RPMI7951 (cell line): ENCODE measurements at regions not wholly inside any gene's neighbourhood (a gene's known extent, or its start where the extent isn't known, plus 50 kb on each side); places are given as distances from the start of the nearest gene placed in this dataset.

ENCODE experiments used
- DNase-seq: peaks from one replicate; pipeline ENCODE4 v3.0.0-alpha.2; 2012; ENCODE audit warnings: low read depth

DNA sequence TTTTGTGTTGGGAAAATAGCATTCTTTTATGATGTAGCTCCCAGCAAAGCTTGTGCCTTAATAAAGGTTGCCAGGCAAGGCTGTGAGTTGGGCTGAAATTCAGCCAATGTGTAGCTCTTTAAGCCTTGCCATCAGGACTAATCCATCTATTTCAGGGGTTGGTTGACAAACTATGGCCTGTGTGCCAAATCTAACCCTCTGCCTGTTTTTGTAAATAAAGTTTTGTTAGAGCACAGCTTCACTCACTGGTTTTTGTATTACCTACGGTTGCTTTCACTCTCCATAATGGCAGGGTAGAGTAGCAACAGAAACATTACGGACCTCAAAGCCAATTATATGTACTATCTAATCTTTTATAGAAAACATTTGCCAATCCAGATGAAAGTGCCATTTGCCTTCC, 638.1 kb upstream of the POT1 start:
- DNase-seq: no peak

DNA sequence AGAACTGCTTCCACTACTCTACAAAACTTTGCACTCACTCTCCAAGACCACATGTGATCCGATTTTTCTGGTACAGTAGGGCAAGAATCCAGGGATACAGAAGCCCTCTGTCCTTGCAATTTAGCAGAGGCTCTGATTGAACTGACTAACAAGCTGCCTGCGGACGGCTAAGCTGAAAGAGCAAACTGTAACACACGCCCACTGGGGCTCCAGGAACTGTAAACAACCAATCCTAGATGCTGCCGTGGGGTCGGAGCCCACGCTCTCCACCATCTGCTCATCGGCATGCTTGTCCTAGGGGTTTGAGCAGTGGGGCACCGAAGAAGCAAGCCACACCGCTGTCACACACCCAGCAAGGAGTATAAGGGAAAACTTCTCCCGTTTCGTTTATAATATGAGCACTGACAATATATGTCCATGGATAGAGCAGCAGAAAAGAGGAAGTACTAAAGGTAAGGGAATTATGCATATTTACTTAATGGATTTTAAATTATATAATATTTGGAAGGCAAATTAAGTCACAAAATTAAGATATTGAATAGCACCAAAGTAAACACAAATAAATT, 634.4 kb upstream of the POT1 start:
- DNase-seq: peak; percentile 1

DNA sequence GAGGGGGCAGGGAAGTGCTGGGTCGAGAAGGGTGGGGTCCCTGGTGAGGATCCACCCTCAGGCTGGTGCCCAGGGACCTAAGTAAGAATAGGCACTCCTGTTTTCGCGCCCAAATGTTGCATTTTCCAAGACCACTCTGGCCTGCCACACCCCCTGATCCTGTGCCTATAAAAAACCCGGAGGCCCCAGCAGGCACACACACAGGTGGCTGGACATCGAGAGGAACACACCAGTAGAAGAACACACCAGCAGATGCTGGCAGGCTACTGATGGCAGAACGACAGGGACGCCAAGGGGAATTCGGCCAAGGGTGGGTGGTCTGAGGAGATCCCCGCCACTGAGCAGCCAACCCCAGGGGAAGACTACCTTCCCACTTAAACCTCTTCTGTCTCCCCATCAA, 633.9 kb upstream of the POT1 start:
- DNase-seq: no peak

DNA sequence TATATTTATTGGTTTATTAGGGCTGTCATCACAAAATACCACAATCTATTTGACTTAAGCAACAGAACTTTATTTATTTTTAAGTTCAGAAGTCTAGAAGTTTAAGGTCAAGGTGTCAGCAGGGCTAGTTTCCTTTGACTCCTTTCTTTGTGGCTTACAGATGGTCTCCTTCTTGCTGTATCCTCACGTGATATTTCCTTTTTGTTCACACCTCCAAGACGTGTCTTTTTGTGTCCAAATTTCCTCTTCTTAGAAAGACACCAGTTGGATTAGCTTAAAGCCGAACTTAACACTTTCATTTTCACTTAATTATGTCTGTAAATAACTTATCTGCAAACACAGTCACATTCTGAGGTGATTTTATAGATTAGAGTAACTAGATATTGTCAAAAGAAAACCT, 631.4 kb upstream of the POT1 start:
- no peak for DNase-seq

DNA sequence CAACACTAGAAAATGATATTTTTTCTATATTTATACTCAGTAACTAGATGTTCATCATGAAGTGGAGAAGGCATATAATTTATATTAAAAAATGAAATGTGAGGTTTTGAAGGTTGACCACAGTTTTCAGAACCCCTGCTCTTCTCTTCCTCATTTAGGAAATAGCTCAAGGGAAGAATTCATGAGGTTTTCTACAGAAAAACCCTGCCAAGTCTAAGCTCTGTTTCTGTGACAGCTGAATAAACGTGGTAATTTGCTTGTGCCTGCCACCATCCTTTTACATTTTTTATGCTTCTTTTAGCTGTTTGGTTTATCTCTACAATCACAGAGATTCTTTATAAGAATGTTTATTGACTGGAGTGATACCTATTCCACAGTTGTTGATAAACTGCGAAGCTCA, 630.3 kb upstream of the POT1 start:
- DNase-seq: no peak

DNA sequence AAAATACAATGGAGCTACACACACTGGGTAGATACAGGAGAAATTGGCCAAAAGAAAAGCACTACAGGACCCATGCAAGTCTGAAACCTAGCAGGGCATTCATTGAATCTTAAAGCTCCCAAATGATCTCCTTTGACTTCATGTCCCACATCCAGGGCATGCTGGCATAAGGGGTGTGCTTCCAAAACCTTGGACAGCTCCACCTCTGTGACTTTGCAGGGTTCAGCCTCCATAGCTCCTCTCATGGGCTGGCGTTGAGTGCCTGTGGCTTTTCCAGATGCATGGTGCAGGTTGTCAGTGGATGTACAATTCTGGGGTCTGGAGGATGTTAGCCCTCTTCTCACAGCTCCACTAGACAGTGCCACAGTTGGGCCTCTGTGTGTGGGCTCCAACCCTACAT, 626.3 kb upstream of the POT1 start:
- no peak for DNase-seq

DNA sequence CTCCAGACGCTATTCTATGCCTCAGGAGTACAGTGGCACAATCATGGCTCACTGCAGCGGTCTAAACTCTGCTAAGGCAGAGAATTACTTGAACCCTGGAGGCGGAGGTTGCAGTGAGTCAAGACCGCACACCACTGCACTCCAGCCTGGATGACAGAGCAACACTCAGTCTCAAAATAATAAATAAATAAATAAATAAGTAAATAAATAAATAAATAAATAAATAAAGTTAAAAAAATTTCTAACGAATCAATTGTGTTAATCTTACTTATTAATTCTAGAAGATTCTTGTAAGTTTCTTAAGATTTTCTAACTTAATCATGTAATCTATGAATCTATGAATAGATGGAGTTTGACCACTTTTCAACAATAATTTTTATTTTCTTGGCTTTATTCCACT, 621.4 kb upstream of the POT1 start:
- DNase-seq: no peak

DNA sequence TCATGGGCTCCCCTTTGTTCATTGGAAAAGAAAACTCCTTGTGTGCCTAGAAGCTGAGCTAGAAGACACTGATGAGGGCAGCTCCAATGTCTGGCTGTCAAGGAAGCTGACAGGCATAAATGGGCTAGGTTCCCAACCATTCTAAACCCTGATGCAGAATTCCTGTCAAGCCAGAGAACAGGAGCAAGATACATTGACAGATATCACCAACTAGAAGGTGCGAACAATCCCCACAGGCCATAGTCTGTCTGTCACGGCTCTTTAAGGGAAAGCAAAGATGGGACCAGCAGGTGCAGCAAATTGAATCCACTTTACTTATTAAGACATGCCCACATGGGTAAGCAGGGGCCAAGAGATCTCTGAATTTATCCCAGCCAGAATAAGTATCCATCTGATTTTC, 617.9 kb upstream of the POT1 start:
- DNase-seq: no peak

DNA sequence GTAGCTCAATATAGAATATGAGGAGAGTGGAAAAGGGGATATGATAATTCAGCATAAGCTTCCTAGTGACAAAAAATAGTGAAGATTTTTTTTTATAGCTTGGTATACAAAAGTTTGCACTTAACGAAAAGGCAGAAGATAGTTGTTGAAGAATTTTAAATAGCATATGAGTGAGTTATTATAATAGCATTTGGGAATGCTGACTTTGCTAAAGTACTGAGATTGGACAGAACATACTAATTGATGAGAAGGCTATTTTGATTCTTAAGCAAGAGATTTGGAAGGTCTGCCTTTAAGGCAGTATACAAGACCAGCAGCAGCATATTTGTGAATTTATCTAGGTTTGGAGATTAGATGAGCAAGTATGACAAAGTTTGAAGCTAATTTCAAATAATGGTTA, 600.9 kb upstream of the POT1 start:
- no peak for DNase-seq

DNA sequence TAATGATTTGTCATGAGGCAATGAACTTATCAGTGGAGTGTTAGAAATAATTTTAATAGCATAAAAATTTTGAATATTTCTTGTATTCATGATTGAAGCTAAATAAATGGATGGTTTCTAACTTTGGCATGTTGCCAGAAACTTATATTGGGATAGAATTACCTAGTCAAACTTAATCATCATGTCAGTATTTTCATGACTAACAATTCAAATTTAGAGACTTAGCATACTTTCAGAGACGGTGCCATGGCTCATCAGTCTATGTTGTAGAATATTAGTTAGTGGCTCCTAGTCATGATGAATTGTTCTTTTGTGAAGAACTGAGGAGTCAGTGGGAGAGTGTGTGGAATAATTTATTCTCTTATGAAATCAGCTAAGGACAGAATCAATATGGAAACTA, 599.6 kb upstream of the POT1 start:
- DNase-seq: no peak

DNA sequence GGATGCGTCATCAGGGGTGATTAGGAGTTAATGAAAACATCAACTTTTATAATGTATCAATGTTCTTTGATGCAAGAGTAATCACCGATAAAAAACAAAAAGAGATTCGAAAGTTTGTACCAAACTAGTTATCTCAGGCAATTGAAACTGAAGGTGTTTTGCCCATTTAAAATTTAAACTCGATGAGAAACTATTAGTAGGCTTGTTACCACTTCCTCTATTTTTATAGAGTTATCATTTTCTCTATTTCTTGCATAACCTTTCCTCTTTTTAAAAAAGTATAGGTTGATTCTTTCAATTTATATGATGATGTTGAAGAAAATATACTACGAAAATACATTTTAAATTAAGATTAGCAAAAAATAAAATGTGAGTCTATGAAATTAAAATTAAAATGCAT, 597.3 kb upstream of the POT1 start:
- DNase-seq: no peak

DNA sequence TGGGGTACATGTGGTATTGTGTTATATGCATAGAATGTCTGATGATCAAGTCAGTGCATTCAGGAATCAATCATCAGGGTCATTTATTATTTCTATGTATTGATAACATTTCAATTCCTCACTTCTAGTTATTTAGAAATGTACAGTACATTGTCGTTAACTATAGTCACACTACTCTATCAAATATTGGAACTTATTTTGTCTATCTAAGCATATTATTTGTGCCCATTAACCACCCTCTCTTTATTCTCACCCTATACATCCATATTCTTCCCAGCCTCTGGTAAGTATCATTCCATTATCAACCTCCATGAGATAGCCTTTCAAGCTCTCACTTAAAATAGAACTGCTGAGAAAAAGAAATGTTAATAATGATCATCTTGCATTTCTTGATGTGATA, 596.5 kb upstream of the POT1 start:
- no peak for DNase-seq

DNA sequence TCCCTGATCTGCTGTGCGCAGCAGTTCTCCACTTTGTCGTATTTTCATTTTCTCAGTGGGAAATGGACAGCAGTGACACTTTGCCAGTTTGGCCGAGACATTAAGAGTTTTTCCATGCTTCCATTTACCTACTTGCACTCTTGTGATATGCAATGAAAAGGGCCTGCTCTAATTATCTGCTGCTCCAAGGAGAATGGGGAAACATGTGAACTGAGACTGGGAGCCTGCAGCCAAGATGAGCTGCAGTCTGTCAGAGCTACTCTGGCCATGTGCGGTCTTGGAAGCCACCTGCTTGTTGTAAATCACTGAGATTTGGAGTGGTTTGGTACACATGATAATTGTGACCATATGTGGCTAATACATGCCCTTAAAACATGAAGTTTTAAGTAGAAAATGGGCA, 586.6 kb upstream of the POT1 start:
- DNase-seq: no peak

DNA sequence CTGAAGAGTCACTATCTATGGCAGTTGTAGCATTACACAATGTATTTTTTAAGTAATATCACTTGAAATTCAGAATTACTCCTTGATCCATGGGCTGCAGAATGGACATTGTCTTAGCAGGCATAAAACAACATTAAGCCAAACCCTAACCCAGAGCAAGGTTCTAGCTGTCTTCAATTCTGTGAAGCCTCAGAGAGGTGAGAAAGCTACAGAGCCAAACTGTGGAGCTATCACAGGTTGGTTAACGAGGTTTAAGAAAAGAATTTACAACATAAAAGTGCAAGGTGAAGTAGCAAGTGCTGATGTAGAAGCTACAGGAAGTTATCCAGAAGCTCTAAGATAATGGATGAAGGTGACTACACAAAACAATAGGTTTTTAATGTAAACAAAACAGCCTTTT, 582.7 kb upstream of the POT1 start:
- DNase-seq: no peak

DNA sequence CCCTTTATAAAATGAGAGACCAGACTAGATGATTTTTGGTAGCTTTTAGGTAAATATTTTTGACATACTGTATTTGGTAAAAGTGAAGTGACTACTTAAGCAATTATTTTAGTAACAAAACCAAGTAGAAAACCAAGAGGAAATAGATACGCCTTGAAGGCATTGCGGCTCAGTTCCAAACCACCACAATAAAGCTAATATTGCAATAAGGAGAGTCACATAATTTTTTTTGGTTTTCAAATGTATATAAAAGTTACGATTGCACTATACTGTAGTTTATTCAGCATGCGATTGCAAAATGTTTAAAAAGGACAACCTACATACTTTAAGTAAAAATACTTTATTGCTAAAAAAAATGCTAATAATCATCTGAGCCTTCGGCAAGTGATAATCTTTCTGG, 581.7 kb upstream of the POT1 start:
- no peak for DNase-seq

DNA sequence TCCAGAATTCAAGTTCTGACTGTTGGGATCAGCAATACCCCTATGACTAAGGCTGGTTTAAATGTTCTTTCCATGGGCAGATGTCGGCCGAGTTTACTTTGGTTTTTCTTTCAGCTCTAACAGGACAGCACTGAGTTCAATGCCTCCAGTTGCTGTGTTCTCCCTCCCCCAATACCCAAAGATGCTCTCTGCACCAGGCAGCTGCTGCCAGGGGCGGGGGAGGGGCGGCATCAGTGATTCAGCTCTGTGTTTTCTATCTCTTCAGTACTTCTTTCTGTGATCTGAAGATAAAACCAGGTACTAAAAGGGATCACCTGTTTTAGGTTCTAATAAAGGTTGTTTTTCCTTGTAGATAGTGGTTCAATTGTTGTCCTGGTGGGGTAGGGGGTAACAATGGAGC, 576.7 kb upstream of the POT1 start:
- DNase-seq: no peak

DNA sequence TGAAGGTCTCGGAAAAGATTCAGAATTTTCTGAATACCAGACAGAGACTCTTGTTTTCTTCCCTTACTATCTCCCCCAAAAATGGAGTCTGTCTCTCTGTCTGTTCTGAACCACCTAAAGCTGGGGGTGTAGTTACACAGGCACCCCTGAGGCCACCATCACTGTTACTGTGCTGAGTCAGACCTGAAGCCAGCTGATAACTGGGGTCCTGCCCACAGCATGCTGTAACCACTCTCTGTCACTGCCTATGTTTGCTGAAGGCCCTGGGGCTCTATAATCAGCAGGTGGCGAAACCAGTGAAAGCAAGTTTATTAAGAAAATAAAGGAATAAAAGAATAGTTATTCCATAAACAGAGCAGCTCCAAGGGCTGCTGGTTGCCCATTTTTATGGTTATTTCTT, 575.2 kb upstream of the POT1 start:
- no peak for DNase-seq

DNA sequence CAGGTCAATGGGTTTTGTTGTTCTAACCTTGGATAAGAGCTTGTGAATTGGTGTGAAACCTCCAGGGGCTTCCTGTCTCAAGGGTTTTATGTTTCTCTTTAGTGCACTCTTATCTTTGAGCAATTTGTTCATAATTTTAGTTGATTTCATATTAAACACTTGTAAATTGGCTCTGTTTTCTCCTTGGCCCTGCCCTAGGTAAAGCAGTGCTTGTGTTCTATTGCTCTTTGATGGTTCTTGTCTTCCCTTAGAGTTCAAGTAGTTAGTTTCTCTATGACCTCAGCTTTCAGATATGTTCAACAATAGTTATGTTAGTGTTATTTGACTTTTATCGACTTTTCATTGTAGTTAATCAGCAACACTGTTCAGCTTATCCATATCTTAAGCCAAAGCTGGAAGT, 566.4 kb upstream of the POT1 start:
- DNase-seq: no peak

DNA sequence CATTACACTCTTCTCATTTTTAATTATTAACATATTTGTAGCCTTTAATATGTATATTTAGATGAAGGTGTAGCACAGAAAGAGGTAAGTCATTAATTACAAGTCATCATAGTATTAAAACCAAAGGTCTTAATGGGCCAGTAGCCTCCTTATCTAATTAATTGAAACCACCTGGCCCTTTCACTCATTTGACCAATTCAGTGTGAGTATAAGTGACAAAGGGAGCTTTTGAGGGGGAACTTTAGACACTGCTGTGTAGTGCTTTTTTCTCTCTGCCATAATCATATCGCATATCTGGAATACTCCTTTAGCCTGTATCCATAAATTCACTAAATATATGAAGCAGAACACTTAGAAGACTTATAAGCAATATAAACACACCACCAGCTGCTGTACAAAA, 562.9 kb upstream of the POT1 start:
- no peak for DNase-seq

DNA sequence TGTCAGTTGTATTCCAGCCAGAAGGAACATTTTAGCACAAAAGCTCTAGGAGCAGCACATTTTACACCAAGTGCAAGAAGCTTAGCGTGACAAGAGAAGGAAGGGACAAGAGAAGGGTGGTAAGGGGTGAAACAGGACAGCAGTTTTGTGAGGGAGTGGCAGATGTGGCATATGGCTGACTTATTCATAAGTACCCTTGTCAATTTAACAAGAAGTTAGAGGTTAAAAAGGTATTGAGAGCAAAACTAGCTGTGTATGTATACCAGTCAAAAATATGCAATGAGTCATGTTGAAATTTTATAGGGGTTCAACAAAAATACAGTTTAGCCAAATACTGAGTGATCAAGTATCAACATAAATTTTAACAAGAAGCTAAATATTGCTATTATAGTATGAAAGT, 561.5 kb upstream of the POT1 start:
- DNase-seq: no peak

DNA sequence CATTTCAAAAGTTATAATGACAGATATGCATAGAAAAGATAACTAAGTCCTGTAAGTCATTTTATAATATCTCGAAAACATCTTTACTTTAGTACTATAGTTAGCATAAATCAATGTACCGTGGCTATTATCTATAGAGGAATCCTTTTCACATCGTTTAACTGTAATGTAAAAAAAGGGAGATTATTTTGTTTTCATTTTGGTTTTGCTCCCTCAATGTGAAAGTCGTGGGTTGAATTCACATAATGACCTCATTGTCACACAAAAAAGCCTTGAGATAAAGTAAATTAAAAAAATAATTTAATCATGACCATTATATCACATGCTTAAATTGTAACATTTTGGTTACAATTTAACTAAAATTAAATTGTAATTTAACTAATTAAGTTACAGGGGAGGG, 560.5 kb upstream of the POT1 start:
- no peak for DNase-seq

DNA sequence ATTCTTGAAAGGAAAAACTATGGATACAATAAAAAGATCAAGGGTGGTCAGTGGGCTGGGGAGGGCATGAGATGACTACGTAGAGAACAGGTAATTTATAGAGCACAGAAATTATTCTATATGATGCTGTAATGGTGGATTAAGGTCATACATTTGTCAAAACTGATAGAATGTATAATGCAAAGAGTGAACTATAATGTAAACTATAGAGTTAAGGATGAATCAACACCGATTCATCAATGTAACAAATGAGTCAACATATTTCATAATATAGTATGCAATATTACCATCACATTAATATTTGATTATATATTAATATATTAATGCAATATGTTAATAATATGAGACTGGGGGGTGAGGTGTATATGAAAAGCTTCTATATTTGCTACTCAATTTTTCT, 555.6 kb upstream of the POT1 start:
- no peak for DNase-seq

DNA sequence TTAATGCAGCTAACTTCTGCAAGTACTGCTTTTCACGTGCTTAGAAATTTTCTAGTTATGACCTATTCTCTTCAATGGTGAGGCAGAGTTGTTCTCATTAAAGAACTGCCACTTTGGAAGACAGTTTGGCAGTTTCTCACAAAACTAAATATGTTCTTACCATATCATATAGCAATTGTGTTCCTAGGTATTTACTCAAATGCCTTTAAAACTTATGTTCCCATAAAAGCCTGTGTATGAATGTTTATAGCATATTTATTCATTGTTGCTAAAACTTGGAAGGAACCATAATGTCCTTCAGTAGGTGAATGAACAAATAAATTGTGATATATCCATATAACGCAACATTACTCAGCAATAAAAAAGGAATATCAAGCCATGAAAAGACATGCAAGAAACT, 555.1 kb upstream of the POT1 start:
- no peak for DNase-seq

DNA sequence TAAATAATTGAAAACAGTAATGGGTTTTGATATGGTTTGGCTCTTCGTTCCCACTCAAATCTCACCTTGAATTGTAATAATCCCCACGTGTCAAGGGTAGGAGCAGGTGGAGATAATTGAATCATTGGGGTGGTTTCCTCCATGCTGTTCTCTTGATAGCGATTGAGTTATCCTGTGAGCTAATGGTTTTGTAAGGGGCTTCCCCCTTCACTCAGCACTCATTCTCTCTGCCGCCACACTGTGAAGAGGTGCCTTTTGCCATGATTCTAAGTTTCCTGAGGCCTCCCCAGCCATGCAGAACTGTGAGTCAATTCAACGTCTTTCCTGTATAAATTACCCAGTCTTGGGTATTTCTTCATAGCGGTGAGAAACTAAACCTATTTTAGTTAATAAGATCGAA, 551.7 kb upstream of the POT1 start:
- DNase-seq: no peak

DNA sequence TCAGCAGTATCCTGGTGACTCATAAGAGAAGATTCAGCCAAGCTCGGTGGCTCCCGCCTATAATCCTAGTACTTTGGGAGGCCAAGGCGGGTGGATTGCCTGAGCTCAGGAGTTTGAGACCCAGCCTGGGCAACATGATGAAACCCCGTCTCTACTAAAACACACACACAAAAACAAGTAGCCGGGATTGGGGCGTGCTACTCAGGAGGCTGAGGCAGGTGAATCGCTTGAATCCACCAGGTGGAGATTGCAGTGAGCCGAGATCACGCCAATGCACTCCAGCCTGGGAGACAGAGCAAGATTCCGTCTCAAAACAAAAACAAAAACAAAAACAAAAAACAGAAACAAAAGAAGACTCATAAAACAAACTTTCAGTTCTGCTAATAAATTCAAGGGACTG, 551.1 kb upstream of the POT1 start:
- no peak for DNase-seq
